ENCODE measurements at regions not wholly inside any gene's neighbourhood (a gene's known extent, or its start where the extent isn't known, plus 50 kb on each side); places are given as distances from the start of the nearest gene placed in this dataset.

GRCh38 chrX:137278825-137279224 lies 245.0 kb upstream of the GPR101 start:
- no peaks in the 10 kb centered on the region for H3K36me3 Mint-ChIP-seq (ENCODE audit: low read depth)
- no peak for DNase-seq (ENCODE audit: low spot score)
- no peaks in the 10 kb centered on the region for H3K4me1 Mint-ChIP-seq (ENCODE audit: low read depth)
- H3K9me3 Mint-ChIP-seq (ENCODE audit: low read depth), result peaks cover 14% of the 10 kb centered on the region
- H3K27me3 Mint-ChIP-seq (ENCODE audit: low read depth), result no peaks in the 10 kb centered on the region
- H3K4me3 Mint-ChIP-seq (ENCODE audit: unreplicated experiment), result no peak overlapping the region
- TF ChIP-seq CTCF (IDR thresholded peaks at IDR 0.05), result no peak
- no peak overlapping the region for H3K27ac Mint-ChIP-seq (ENCODE audit: unreplicated experiment)

GRCh38 chrX:137263374-137263773 lies 229.6 kb upstream of the GPR101 start:
- Mint-ChIP-seq H3K9me3 (ENCODE audit: low read depth) (peaks cover 25% of the 10 kb centered on the region), H3K4me1 (ENCODE audit: low read depth) (no peaks in the 10 kb centered on the region), H3K27me3 (ENCODE audit: low read depth) (no peaks in the 10 kb centered on the region), H3K36me3 (ENCODE audit: low read depth) (no peaks in the 10 kb centered on the region), H3K27ac (ENCODE audit: unreplicated experiment) (no peak overlapping the region), H3K4me3 (ENCODE audit: unreplicated experiment) (no peak overlapping the region)
- DNase-seq (ENCODE audit: low spot score), result no peak
- TF ChIP-seq CTCF (IDR thresholded peaks at IDR 0.05), result no peak

GRCh38 chrX:137245183-137245582 lies 211.4 kb upstream of the GPR101 start:
- Mint-ChIP-seq H3K27ac (ENCODE audit: unreplicated experiment) (no peak overlapping the region), H3K27me3 (ENCODE audit: low read depth) (no peaks in the 10 kb centered on the region), H3K4me3 (ENCODE audit: unreplicated experiment) (no peak overlapping the region), H3K9me3 (ENCODE audit: low read depth) (peaks cover 21% of the 10 kb centered on the region), H3K4me1 (ENCODE audit: low read depth) (no peaks in the 10 kb centered on the region), H3K36me3 (ENCODE audit: low read depth) (no peaks in the 10 kb centered on the region)
- TF ChIP-seq CTCF (IDR thresholded peaks at IDR 0.05), result no peak
- no peak for DNase-seq (ENCODE audit: low spot score)

- Mint-ChIP-seq H3K4me3 (ENCODE audit: unreplicated experiment) (no peak overlapping the region), H3K36me3 (ENCODE audit: low read depth) (no peaks in the 10 kb centered on the region), H3K4me1 (ENCODE audit: low read depth) (no peaks in the 10 kb centered on the region), H3K27me3 (ENCODE audit: low read depth) (no peaks in the 10 kb centered on the region), H3K27ac (ENCODE audit: unreplicated experiment) (no peak overlapping the region), H3K9me3 (ENCODE audit: low read depth) (peaks cover 5% of the 10 kb centered on the region)
- DNase-seq (ENCODE audit: low spot score), result no peak
- no peak for TF ChIP-seq CTCF (IDR thresholded peaks at IDR 0.05)
Observed at GRCh38 chrX:137236837-137237236, 203.0 kb upstream of the GPR101 start.

GRCh38 chrX:137234651-137235402 lies 201.0 kb upstream of the GPR101 start:
- Mint-ChIP-seq H3K9me3 (ENCODE audit: low read depth) (peaks cover 5% of the 10 kb centered on the region), H3K27ac (ENCODE audit: unreplicated experiment) (no peak overlapping the region), H3K4me3 (ENCODE audit: unreplicated experiment) (no peak overlapping the region)

More at GRCh38 chrX:137234651-137235402, 201.0 kb upstream of the GPR101 start:
- H3K4me1 Mint-ChIP-seq (ENCODE audit: low read depth), result no peaks in the 10 kb centered on the region
- TF ChIP-seq CTCF (IDR thresholded peaks at IDR 0.05), result no peak
- DNase-seq (ENCODE audit: low spot score), result no peak
- H3K36me3 Mint-ChIP-seq (ENCODE audit: low read depth), result no peaks in the 10 kb centered on the region
- H3K27me3 Mint-ChIP-seq (ENCODE audit: low read depth), result no peaks in the 10 kb centered on the region
